Liver (tissue), 8 donors: ENCODE measurements at regions not wholly inside any gene's neighbourhood (a gene's known extent, or its start where the extent isn't known, plus 50 kb on each side); places are given as distances from the start of the nearest gene placed in this dataset.
"Not testable (repeated sequence)": the region's sequence is repeated elsewhere in the genome, so short reads cannot be mapped to it uniquely, and the experiment has no call there.

Experiments
- DNase-seq: peaks from one replicate; pipeline ENCODE4 v3.0.0-alpha.2; 2017; ENCODE audit warnings: low spot score
- H3K27ac ChIP-seq, 2 donors: one replicate each; pipeline ENCODE4 v1.7.0; 2013; ENCODE audit warnings: inconsistent platforms in 2 of 2, low read length in 2 of 2, control low read depth in 1 of 2, low read depth in 1 of 2, mild to moderate bottlenecking in 1 of 2
- H3K27me3 ChIP-seq, 4 donors: one replicate each; pipeline versions ENCODE4 v1.6.1 to v1.7.0; 2013; ENCODE audit warnings: low read length in 3 of 4, inconsistent platforms in 1 of 4, mild to moderate bottlenecking in 1 of 4, moderate library complexity in 1 of 4; ENCODE audit not compliant: control insufficient read depth in 4 of 4, insufficient read depth in 4 of 4
- H3K36me3 ChIP-seq, 4 donors: one replicate each; pipeline versions ENCODE4 v1.6.1 to v1.7.0; 2013; ENCODE audit warnings: low read length in 3 of 4, mild to moderate bottlenecking in 3 of 4, low read depth in 1 of 4, moderate library complexity in 1 of 4; ENCODE audit not compliant: control insufficient read depth in 4 of 4, insufficient read depth in 3 of 4
- H3K4me1 ChIP-seq, 4 donors: one replicate each; pipeline versions ENCODE4 v1.6.1 to v1.7.0; 2013; ENCODE audit warnings: low read length in 3 of 4, mild to moderate bottlenecking in 3 of 4, moderate library complexity in 1 of 4; ENCODE audit not compliant: control insufficient read depth in 4 of 4, insufficient read depth in 4 of 4
- H3K4me3 ChIP-seq, 3 donors: one replicate each; pipeline versions ENCODE4 v1.6.1 to v1.7.0; 2013; ENCODE audit warnings: low read length in 3 of 3, control low read depth in 1 of 3, low read depth in 1 of 3, mild to moderate bottlenecking in 1 of 3
- H3K9ac ChIP-seq, 2 donors: one replicate each; pipeline ENCODE4 v1.7.0; 2013; ENCODE audit warnings: low read length in 2 of 2, mild to moderate bottlenecking in 2 of 2, moderate library complexity in 2 of 2, control low read depth in 1 of 2, low read depth in 1 of 2
- H3K9me3 ChIP-seq, 4 donors: one replicate each; pipeline versions ENCODE4 v1.6.1 to v1.7.0; 2013; ENCODE audit warnings: low read length in 3 of 4; ENCODE audit not compliant: control insufficient read depth in 4 of 4
- ATF3 ChIP-seq: IDR thresholded peaks from 2 replicates; pipeline ENCODE4 v1.6.1; 2016; ENCODE audit warnings: antibody characterized with exemption
- EGR1 ChIP-seq, 2 donors: IDR thresholded peaks; 2 replicates each; pipeline ENCODE4 v1.6.1; 2016 to 2018; ENCODE audit warnings: antibody characterized with exemption in 2 of 2, low read depth in 2 of 2
- FOXA1 ChIP-seq: IDR thresholded peaks from 2 replicates; pipeline ENCODE4 v1.6.1; 2016; ENCODE audit warnings: antibody characterized with exemption
- FOXA2 ChIP-seq: IDR thresholded peaks from 2 replicates; pipeline ENCODE4 v1.6.1; 2016; ENCODE audit warnings: antibody characterized with exemption
- GABPA ChIP-seq, 2 donors: IDR thresholded peaks in 1 of 2; conservative IDR thresholded peaks in 1 of 2; 2 replicates each; pipeline ENCODE4 v1.6.1; 2016; ENCODE audit warnings: antibody characterized with exemption in 2 of 2, mild to moderate bottlenecking in 1 of 2, moderate library complexity in 1 of 2
- HNF4A ChIP-seq, 2 donors: conservative IDR thresholded peaks; 2 replicates each; pipeline ENCODE4 v1.6.1; 2016; ENCODE audit warnings: antibody characterized with exemption in 2 of 2, mild to moderate bottlenecking in 2 of 2
- HNF4G ChIP-seq: IDR thresholded peaks from 2 replicates; pipeline ENCODE4 v1.6.1; 2016; ENCODE audit warnings: antibody characterized with exemption
- JUND ChIP-seq, 2 donors: IDR thresholded peaks; 2 replicates each; pipeline ENCODE4 v1.6.1; 2016; ENCODE audit warnings: antibody characterized with exemption in 2 of 2
- MAX ChIP-seq: IDR thresholded peaks from 2 replicates; pipeline ENCODE4 v1.6.1; 2016; ENCODE audit warnings: antibody characterized with exemption
- RAD21 ChIP-seq, 2 donors: IDR thresholded peaks; 2 replicates each; pipeline ENCODE4 v1.6.1; 2016; ENCODE audit warnings: antibody characterized with exemption in 2 of 2, mild to moderate bottlenecking in 2 of 2
- RXRA ChIP-seq, 2 donors: IDR thresholded peaks; 2 replicates each; pipeline ENCODE4 v1.6.1; 2017 to 2018; ENCODE audit warnings: antibody characterized with exemption in 2 of 2, mild to moderate bottlenecking in 1 of 2
- SP1 ChIP-seq: IDR thresholded peaks from 2 replicates; pipeline ENCODE4 v1.6.1; 2018; ENCODE audit warnings: antibody characterized with exemption, mild to moderate bottlenecking
- YY1 ChIP-seq: IDR thresholded peaks from 2 replicates; pipeline ENCODE4 v1.6.1; 2016; ENCODE audit warnings: antibody characterized with exemption, mild to moderate bottlenecking
- ZBTB33 ChIP-seq: IDR thresholded peaks from 2 replicates; pipeline ENCODE4 v1.6.1; 2016; ENCODE audit warnings: antibody characterized with exemption
- WGBS: extraction: QIAGEN DNeasy Blood & Tissue Kit; methylation state at CpG from one replicate; pipeline ENCODE4 v1.1.7; 2013; 5-methylcytosine and 5-hydroxymethylcytosine counted together
- TF ChIP-seq, protein P1 (sequence below): IDR thresholded peaks from 2 replicates; pipeline ENCODE4 v1.6.1; 2016; ENCODE audit warnings: antibody characterized with exemption, mild to moderate bottlenecking
- TF ChIP-seq, protein P2 (sequence below): fragments of 150-350 bp; IDR thresholded peaks from 2 replicates; pipeline ENCODE4 v1.5.1; 2017; ENCODE audit warnings: improper control_type of control experiment, low read depth, low read length; ENCODE audit not compliant: missing input control
- donor health status: healthy.
- donor health status: healthy.
- donor health status: healthy.
- donor health status: healthy.
- donor health status: healthy.

- Histone ChIP-seq H3K27ac (no peak overlapping the region), H3K4me1 (no peaks in the 10 kb centered on the region), H3K36me3 (no peaks in the 10 kb centered on the region), H3K4me3 (no peak overlapping the region), H3K27me3 (no peaks in the 10 kb centered on the region), H3K9ac (no peak overlapping the region), H3K9me3 (no peaks in the 10 kb centered on the region)
- 56% methylated on average over 1 of the region's 1 CpG for WGBS
- no peak for DNase-seq
- TF ChIP-seq RAD21 (IDR thresholded peaks at IDR 0.05) (no peak), ZBTB33 (no peak), JUND (IDR thresholded peaks at IDR 0.05) (no peak), HNF4G (no peak), YY1 (no peak), FOXA1 (no peak), ATF3 (no peak), GABPA (IDR thresholded peaks at IDR 0.05 in 1 of 2, conservative IDR thresholded peaks at IDR 0.05 in 1 of 2) (no peak), HNF4A (conservative IDR thresholded peaks at IDR 0.05) (no peak), SP1 (no peak), FOXA2 (no peak), EGR1 (IDR thresholded peaks at IDR 0.05; ENCODE audit: low read depth in 2 of 2) (no peak), MAX (no peak), RXRA (IDR thresholded peaks at IDR 0.05) (no peak)
- TF ChIP-seq, protein P1, sequence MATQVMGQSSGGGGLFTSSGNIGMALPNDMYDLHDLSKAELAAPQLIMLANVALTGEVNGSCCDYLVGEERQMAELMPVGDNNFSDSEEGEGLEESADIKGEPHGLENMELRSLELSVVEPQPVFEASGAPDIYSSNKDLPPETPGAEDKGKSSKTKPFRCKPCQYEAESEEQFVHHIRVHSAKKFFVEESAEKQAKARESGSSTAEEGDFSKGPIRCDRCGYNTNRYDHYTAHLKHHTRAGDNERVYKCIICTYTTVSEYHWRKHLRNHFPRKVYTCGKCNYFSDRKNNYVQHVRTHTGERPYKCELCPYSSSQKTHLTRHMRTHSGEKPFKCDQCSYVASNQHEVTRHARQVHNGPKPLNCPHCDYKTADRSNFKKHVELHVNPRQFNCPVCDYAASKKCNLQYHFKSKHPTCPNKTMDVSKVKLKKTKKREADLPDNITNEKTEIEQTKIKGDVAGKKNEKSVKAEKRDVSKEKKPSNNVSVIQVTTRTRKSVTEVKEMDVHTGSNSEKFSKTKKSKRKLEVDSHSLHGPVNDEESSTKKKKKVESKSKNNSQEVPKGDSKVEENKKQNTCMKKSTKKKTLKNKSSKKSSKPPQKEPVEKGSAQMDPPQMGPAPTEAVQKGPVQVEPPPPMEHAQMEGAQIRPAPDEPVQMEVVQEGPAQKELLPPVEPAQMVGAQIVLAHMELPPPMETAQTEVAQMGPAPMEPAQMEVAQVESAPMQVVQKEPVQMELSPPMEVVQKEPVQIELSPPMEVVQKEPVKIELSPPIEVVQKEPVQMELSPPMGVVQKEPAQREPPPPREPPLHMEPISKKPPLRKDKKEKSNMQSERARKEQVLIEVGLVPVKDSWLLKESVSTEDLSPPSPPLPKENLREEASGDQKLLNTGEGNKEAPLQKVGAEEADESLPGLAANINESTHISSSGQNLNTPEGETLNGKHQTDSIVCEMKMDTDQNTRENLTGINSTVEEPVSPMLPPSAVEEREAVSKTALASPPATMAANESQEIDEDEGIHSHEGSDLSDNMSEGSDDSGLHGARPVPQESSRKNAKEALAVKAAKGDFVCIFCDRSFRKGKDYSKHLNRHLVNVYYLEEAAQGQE, result no peak
- TF ChIP-seq, protein P2, sequence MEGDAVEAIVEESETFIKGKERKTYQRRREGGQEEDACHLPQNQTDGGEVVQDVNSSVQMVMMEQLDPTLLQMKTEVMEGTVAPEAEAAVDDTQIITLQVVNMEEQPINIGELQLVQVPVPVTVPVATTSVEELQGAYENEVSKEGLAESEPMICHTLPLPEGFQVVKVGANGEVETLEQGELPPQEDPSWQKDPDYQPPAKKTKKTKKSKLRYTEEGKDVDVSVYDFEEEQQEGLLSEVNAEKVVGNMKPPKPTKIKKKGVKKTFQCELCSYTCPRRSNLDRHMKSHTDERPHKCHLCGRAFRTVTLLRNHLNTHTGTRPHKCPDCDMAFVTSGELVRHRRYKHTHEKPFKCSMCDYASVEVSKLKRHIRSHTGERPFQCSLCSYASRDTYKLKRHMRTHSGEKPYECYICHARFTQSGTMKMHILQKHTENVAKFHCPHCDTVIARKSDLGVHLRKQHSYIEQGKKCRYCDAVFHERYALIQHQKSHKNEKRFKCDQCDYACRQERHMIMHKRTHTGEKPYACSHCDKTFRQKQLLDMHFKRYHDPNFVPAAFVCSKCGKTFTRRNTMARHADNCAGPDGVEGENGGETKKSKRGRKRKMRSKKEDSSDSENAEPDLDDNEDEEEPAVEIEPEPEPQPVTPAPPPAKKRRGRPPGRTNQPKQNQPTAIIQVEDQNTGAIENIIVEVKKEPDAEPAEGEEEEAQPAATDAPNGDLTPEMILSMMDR, result no peak
Observed at GRCh38 chr6:74439123-74439811, 743.3 kb downstream of the CD109 start.

- H3K4me1 ChIP-seq, H3K9ac ChIP-seq, DNase-seq, H3K27me3 ChIP-seq, H3K4me3 ChIP-seq, H3K36me3 ChIP-seq, H3K9me3 ChIP-seq, H3K27ac ChIP-seq: not testable (repeated sequence)
- WGBS, result 100% methylated on average over 1 of the region's 1 CpG
Observed at GRCh38 chr6:74438395-74438794, 742.4 kb downstream of the CD109 start.
